KMS-11 (cell line): ENCODE measurements at regions not wholly inside any gene's neighbourhood (a gene's known extent, or its start where the extent isn't known, plus 50 kb on each side); places are given as distances from the start of the nearest gene placed in this dataset.

Experiments
- H2AFZ ChIP-seq: fragments of 200-600 bp; sonication (generic); 2 replicates; pipeline ENCODE4 v1.6.1; 2016; ENCODE audit warnings: antibody characterized with exemption, mixed run types, low read depth
- H3K27ac ChIP-seq: fragments of 200-600 bp; sonication (generic); 2 replicates; pipeline ENCODE4 v1.6.1; 2016; ENCODE audit warnings: mild to moderate bottlenecking, mixed run types
- H3K27me3 ChIP-seq: fragments of 200-600 bp; sonication (generic); 2 replicates; pipeline ENCODE4 v1.6.1; 2017; ENCODE audit warnings: mild to moderate bottlenecking, low read depth, mixed run types, moderate library complexity; ENCODE audit not compliant: insufficient read depth
- H3K36me3 ChIP-seq: fragments of 200-600 bp; sonication (generic); 2 replicates; pipeline ENCODE4 v1.6.1; 2017; ENCODE audit warnings: mild to moderate bottlenecking, mixed run types; ENCODE audit not compliant: insufficient read depth
- H3K4me1 ChIP-seq: fragments of 200-600 bp; sonication (generic); 2 replicates; pipeline ENCODE4 v1.6.1; 2016; ENCODE audit warnings: mild to moderate bottlenecking, low read depth, mixed run types; ENCODE audit not compliant: poor library complexity, severe bottlenecking
- H3K4me2 ChIP-seq: fragments of 200-600 bp; sonication (generic); 2 replicates; pipeline ENCODE4 v1.7.0; 2016; ENCODE audit warnings: mild to moderate bottlenecking, mixed run types
- H3K4me3 ChIP-seq: fragments of 200-600 bp; sonication (generic); IDR thresholded peaks from 2 replicates; pipeline ENCODE4 v1.6.1; 2017; ENCODE audit warnings: low read depth, low read length, mixed read lengths; ENCODE audit not compliant: insufficient read depth
- H3K79me2 ChIP-seq: fragments of 200-600 bp; sonication (generic); 2 replicates; pipeline ENCODE4 v1.6.1; 2016; ENCODE audit warnings: low read depth, mixed run types; ENCODE audit not compliant: insufficient read depth
- H3K9ac ChIP-seq: fragments of 200-600 bp; sonication (generic); 2 replicates; pipeline ENCODE4 v1.6.1; 2016; ENCODE audit warnings: mild to moderate bottlenecking, mixed run types
- H4K20me1 ChIP-seq: fragments of 200-600 bp; sonication (generic); 2 replicates; pipeline ENCODE4 v1.6.1; 2016; ENCODE audit warnings: mild to moderate bottlenecking, mixed run types; ENCODE audit not compliant: insufficient read depth
- TF ChIP-seq, protein P1 (sequence below): fragments of 200-600 bp; sonication (generic); conservative IDR thresholded peaks from 2 replicates; pipeline ENCODE4 v1.6.1; 2017; ENCODE audit warnings: low read depth, mild to moderate bottlenecking, antibody characterized with exemption, low read length, moderate library complexity, mixed read lengths

DNA sequence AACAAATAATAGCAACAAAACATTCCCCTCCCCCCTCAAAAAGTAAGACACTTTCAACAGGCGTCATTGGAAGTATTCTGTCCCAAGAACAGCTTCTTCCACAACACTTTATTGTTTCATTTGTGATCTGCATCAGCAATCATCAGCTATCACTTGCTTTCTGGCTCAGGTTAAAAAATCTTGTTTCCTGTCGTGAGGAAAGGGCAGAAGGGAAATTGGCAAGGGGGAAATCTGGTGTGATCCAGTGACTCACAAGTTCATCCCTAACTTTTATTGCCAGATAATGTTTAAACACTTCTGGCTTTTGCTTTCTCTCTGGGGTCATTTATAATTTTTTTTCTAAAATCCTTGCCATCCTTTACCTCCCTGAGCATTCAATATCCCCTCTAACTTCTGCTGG lies 247.4 kb upstream of the GIMD1 start:
- Histone ChIP-seq H3K27me3 (no peaks in the 10 kb centered on the region), H2AFZ (no peak overlapping the region), H3K36me3 (no peaks in the 10 kb centered on the region), H3K4me2 (no peak overlapping the region), H3K27ac (no peak overlapping the region), H3K9ac (no peak overlapping the region), H3K4me1 (no peaks in the 10 kb centered on the region), H4K20me1 (no peaks in the 10 kb centered on the region), H3K79me2 (no peaks in the 10 kb centered on the region), H3K4me3 (no peak overlapping the region)
- TF ChIP-seq, protein P1, sequence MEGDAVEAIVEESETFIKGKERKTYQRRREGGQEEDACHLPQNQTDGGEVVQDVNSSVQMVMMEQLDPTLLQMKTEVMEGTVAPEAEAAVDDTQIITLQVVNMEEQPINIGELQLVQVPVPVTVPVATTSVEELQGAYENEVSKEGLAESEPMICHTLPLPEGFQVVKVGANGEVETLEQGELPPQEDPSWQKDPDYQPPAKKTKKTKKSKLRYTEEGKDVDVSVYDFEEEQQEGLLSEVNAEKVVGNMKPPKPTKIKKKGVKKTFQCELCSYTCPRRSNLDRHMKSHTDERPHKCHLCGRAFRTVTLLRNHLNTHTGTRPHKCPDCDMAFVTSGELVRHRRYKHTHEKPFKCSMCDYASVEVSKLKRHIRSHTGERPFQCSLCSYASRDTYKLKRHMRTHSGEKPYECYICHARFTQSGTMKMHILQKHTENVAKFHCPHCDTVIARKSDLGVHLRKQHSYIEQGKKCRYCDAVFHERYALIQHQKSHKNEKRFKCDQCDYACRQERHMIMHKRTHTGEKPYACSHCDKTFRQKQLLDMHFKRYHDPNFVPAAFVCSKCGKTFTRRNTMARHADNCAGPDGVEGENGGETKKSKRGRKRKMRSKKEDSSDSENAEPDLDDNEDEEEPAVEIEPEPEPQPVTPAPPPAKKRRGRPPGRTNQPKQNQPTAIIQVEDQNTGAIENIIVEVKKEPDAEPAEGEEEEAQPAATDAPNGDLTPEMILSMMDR, result no peak

DNA sequence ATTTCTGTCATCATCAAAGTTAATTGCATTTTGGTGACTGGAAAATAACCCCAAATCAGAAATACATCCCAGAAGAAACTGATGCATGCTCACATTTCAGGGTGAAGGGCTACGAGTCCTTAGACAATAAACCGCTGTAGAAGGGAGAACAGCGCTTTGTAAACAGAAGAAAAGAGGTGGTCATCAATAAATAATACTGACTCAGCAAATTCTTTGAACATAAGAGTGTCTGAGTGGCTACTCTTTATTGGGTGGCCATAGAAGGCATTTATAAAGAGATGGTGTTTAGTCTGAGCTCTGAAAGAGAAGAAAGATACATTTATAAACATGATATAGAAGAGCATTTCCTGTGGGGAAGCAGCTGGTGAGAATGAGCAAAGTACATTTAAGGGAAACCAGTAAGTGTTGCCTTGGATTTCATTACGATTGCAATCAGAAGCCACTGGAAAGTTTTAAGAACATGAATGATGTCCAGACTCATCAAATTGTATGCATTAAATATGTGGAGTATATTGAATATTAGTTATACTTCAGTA lies 246.9 kb upstream of the GIMD1 start:
- Histone ChIP-seq H4K20me1 (no peaks in the 10 kb centered on the region), H3K27me3 (no peaks in the 10 kb centered on the region), H3K27ac (no peak overlapping the region), H2AFZ (no peak overlapping the region), H3K4me1 (no peaks in the 10 kb centered on the region), H3K79me2 (no peaks in the 10 kb centered on the region), H3K36me3 (no peaks in the 10 kb centered on the region), H3K4me2 (no peak overlapping the region), H3K9ac (no peak overlapping the region), H3K4me3 (no peak overlapping the region)
- TF ChIP-seq, protein P1, result no peak

DNA sequence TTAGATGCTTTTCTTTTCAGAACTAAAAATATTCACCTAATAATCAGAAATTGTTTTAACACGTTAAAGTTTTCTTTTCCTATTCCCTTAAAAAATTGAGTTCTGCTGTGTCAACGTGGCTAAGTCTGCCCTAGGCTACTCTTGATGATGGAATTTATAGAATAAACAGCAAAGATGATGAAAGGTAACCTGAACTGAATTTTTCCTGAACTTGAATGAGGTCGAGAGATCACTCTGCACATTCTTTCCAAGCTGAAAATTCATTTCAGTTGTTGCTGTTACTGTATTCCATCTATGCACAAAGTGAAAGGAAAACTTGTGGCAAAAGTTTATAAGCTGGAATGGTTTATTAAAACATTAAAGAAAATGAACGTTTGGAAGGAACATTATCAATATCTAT lies 245.9 kb upstream of the GIMD1 start:
- H3K4me2 ChIP-seq, result no peak overlapping the region
- no peak overlapping the region for H3K9ac ChIP-seq
- TF ChIP-seq, protein P1, result no peak
- H3K79me2 ChIP-seq, result no peaks in the 10 kb centered on the region
- no peaks in the 10 kb centered on the region for H3K36me3 ChIP-seq
- H4K20me1 ChIP-seq, result no peaks in the 10 kb centered on the region
- no peak overlapping the region for H3K4me3 ChIP-seq
- no peaks in the 10 kb centered on the region for H3K27me3 ChIP-seq
- no peak overlapping the region for H3K27ac ChIP-seq
- no peaks in the 10 kb centered on the region for H3K4me1 ChIP-seq
- H2AFZ ChIP-seq, result no peak overlapping the region

DNA sequence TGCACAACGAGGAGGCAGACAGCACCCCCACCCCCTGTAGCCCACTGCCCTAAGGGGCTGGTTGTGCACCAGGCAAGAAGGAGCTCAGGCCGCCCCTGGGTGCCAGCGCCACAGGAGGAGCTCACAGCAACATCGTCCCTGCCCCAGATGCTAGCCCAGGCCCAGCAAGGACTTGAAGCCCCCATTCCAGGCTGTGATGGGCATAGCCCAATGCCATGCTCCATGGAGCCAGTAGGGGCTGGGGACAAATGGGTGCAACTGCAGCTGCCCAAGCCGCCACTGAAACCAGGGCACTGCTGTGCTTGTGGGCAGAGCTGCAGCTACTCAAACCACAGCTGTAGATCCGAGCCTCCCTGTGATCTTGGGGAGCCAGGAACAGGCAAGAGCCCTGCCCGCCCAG lies 241.3 kb upstream of the GIMD1 start:
- H3K4me3 ChIP-seq, result no peak overlapping the region

More for the DNA sequence above, 241.3 kb upstream of the GIMD1 start:
- Histone ChIP-seq H3K79me2 (no peaks in the 10 kb centered on the region), H2AFZ (no peak overlapping the region), H4K20me1 (no peaks in the 10 kb centered on the region), H3K4me2 (no peak overlapping the region), H3K27ac (no peak overlapping the region), H3K36me3 (no peaks in the 10 kb centered on the region), H3K27me3 (no peaks in the 10 kb centered on the region), H3K9ac (no peak overlapping the region), H3K4me1 (no peaks in the 10 kb centered on the region)
- TF ChIP-seq, protein P1, result no peak
